ENCODE measurements at regions not wholly inside any gene's neighbourhood (a gene's known extent, or its start where the extent isn't known, plus 50 kb on each side); places are given as distances from the start of the nearest gene placed in this dataset.

- TF ChIP-seq POLR2A (IDR thresholded peaks at IDR 0.05) (no peak), CTCF (IDR thresholded peaks at IDR 0.05) (no peak), POLR2AphosphoS5 (IDR thresholded peaks at IDR 0.05) (no peak)
- H3K4me3 ChIP-seq: no peak overlapping the region
- intact Hi-C loops (cut with DNase I; ENCODE audit: low total_unique reads): no loop called here
- H3K9me3 ChIP-seq: no peaks in the 10 kb centered on the region
- no peaks in the 10 kb centered on the region for H3K4me1 ChIP-seq
- H3K27me3 ChIP-seq: no peaks in the 10 kb centered on the region
- H3K27ac ChIP-seq: no peak overlapping the region
- no peak for DNase-seq (ENCODE audit: low spot score in 2 of 2)
- no peaks in the 10 kb centered on the region for H3K36me3 ChIP-seq
These were observed 90.6 kb upstream of the ST6GAL2 start for GRCh38 chr2:106976548-106976947.

GRCh38 chr2:106977717-106978116, 91.8 kb upstream of the ST6GAL2 start:
- DNase-seq (ENCODE audit: low spot score in 2 of 2): no peak
- no peak overlapping the region for H3K4me3 ChIP-seq
- TF ChIP-seq POLR2A (IDR thresholded peaks at IDR 0.05) (no peak), CTCF (IDR thresholded peaks at IDR 0.05) (no peak), POLR2AphosphoS5 (IDR thresholded peaks at IDR 0.05) (no peak)
- intact Hi-C loops (cut with DNase I; ENCODE audit: low total_unique reads): no loop called here
- H3K4me1 ChIP-seq: no peaks in the 10 kb centered on the region
- no peak overlapping the region for H3K27ac ChIP-seq
- no peaks in the 10 kb centered on the region for H3K9me3 ChIP-seq
- H3K36me3 ChIP-seq: no peaks in the 10 kb centered on the region
- no peaks in the 10 kb centered on the region for H3K27me3 ChIP-seq

- Histone ChIP-seq H3K27ac (no peak overlapping the region), H3K4me1 (no peaks in the 10 kb centered on the region), H3K9me3 (no peaks in the 10 kb centered on the region), H3K4me3 (no peak overlapping the region), H3K36me3 (no peaks in the 10 kb centered on the region), H3K27me3 (no peaks in the 10 kb centered on the region)
- TF ChIP-seq POLR2AphosphoS5 (IDR thresholded peaks at IDR 0.05): no peak
- TF ChIP-seq CTCF (IDR thresholded peaks at IDR 0.05): no peak
- no peak for TF ChIP-seq POLR2A (IDR thresholded peaks at IDR 0.05)
- DNase-seq (ENCODE audit: low spot score in 2 of 2): no peak
- intact Hi-C loops (cut with DNase I; ENCODE audit: low total_unique reads): no loop called here
These were observed 92.7 kb upstream of the ST6GAL2 start for GRCh38 chr2:106978647-106979046.

- Histone ChIP-seq H3K9me3 (no peaks in the 10 kb centered on the region), H3K36me3 (no peaks in the 10 kb centered on the region), H3K27me3 (no peaks in the 10 kb centered on the region), H3K27ac (no peak overlapping the region), H3K4me1 (no peaks in the 10 kb centered on the region), H3K4me3 (no peak overlapping the region)
- no peak for TF ChIP-seq POLR2AphosphoS5 (IDR thresholded peaks at IDR 0.05)
- DNase-seq (ENCODE audit: low spot score in 2 of 2): no peak
- intact Hi-C loops (cut with DNase I; ENCODE audit: low total_unique reads): no loop called here
These were observed 95.5 kb upstream of the ST6GAL2 start for GRCh38 chr2:106981491-106981890.

- no peaks in the 10 kb centered on the region for H3K27me3 ChIP-seq
- no peak overlapping the region for H3K4me3 ChIP-seq
- H3K36me3 ChIP-seq: no peaks in the 10 kb centered on the region
- no peak for DNase-seq (ENCODE audit: low spot score in 2 of 2)
- intact Hi-C loops (cut with DNase I; ENCODE audit: low total_unique reads): no loop called here
- TF ChIP-seq CTCF (IDR thresholded peaks at IDR 0.05) (no peak), POLR2A (IDR thresholded peaks at IDR 0.05) (no peak), POLR2AphosphoS5 (IDR thresholded peaks at IDR 0.05) (no peak)
- no peaks in the 10 kb centered on the region for H3K9me3 ChIP-seq
- H3K27ac ChIP-seq: no peak overlapping the region
- H3K4me1 ChIP-seq: no peaks in the 10 kb centered on the region
These were observed 96.4 kb upstream of the ST6GAL2 start for GRCh38 chr2:106982350-106982749.

GRCh38 chr2:106983305-106983704, 97.3 kb upstream of the ST6GAL2 start:
- no peaks in the 10 kb centered on the region for H3K36me3 ChIP-seq
- H3K4me3 ChIP-seq: no peak overlapping the region
- no peak for DNase-seq (ENCODE audit: low spot score in 2 of 2)
- H3K9me3 ChIP-seq: no peaks in the 10 kb centered on the region
- no peak overlapping the region for H3K27ac ChIP-seq
- TF ChIP-seq POLR2A (IDR thresholded peaks at IDR 0.05): no peak
- TF ChIP-seq POLR2AphosphoS5 (IDR thresholded peaks at IDR 0.05): no peak
- no peak for TF ChIP-seq CTCF (IDR thresholded peaks at IDR 0.05)
- intact Hi-C loops (cut with DNase I; ENCODE audit: low total_unique reads): no loop called here
- H3K27me3 ChIP-seq: no peaks in the 10 kb centered on the region
- H3K4me1 ChIP-seq: no peaks in the 10 kb centered on the region
